ENCODE measurements at regions not wholly inside any gene's neighbourhood (a gene's known extent, or its start where the extent isn't known, plus 50 kb on each side); places are given as distances from the start of the nearest gene placed in this dataset.

GRCh38 chr6:16939839-16940238 lies 162.0 kb upstream of the STMND1 start:
- no peak for TF ChIP-seq CTCF (conservative IDR thresholded peaks at IDR 0.05; ENCODE audit: low read length)
- no peak for TF ChIP-seq EZH2phosphoT487 (IDR thresholded peaks at IDR 0.05; ENCODE audit: borderline replicate concordance)
